GM19395 (cell line): ENCODE measurements at regions not wholly inside any gene's neighbourhood (a gene's known extent, or its start where the extent isn't known, plus 50 kb on each side); places are given as distances from the start of the nearest gene placed in this dataset.

Experiments
- ATAC-seq: cut with Tn5 transposase; IDR thresholded peaks from one replicate; pipeline ENCODE4 v1.9.1; 2021; ENCODE audit warnings: mild to moderate bottlenecking, moderate library complexity; ENCODE audit not compliant: unreplicated experiment

DNA sequence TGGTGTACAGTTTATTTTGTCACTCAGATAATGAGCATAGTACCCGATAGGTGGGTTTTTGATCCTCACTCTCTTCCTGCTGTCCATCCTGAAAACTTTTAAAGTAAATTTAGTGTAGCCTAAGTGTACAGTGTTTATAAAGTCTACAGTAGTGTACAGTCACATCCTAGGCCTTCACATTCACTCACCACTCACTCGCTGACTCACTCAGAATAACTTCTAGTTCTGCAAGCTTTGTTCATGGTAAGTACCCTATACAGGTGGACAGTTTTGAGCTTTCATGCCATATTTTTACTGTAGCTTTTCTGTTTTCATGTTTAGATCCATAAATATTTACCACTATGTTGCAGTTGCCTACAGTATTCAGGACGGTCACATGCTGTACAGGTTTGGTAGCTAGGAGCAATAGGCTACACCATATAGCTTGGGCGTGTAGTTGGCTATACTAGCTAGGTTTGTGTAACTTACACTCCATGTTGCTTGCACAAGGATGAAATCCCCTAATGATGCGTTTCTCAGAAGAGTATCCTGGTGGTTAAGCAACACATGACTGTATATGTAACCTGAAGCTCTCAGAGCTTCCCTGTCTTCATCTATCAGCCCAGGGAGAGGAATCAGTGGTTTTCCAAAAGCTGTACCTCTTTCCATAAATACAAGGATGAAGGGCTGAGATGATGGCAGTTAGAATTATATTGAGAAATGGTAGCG lies 87.6 kb upstream of the SLC25A26 start:
- no peak for ATAC-seq

DNA sequence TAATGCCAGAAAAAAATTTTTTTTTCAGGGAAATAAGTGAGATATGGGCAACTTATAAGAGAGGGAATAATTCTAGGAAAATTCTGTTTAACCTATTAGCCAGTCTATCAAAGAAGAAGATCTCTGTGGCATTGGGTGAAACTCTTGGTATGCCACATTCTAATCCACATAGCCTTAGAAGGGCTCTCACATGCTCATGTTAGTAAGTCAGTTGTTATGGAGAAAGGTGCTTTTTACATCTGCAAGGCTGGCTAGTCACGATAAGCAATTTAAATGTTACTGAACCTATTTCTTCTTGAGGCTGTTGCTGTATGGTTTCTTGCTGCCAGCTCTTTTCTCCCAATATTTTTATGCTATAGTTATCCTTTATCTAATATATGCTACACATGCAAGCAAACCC lies 89.9 kb upstream of the MAGI1 start:
- ATAC-seq: no peak

DNA sequence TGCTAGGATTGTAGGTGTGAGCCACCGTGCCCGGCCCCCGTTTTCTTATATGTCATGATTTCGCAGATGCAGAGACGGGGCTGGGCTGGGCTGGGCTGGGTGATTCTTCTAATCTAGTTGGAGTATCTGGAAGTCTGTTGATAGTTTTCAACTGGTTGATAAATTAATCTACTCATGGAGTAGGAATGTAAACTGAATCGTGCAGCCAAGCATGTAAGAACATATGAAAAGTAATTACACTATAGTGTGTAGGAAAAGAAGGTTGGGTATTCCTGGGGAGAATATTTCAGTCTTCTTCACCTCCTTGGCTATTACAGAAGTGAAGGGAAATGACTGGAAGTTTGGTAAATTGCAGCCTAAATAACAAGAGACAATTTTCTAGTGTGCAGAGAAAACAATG lies 82.6 kb upstream of the MAGI1 start:
- no peak for ATAC-seq

DNA sequence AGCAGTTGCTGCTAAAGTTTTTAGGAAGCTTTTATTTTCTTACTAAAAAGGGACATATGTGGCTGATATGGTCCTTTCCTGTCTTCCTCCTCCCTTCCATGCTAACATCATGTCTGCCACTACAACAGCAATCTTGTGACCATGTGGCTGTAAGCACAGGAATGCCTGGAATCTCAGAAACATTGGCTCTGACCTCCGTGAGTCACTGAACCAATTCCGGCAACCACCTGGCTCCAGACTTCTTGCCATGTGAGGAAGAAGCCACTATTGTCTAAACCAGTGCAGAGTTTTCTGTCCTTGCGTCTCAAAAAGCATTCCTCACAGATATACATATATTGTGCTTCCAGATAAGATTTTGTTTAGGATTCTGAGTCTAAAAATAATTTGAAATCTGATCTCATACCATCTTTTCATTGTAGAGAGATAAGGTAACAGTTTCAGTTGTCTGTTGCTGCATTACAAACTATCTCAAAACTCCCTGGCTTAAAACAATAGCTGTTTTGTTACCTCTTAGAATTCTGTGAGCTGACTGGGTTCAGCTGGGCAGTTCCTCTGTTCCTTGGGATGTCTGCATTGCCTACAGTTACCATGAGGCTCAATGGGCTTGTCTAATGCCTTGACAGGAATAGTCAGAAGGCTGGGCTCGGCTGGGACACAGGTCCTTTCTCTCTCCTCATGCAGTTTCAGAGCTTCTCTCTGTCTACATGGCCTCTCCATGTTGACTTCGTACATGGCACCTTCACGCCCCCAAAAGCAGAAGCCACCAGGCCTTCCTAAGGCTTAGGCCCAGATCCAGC lies 77.3 kb upstream of the MAGI1 start:
- ATAC-seq: no peak

DNA sequence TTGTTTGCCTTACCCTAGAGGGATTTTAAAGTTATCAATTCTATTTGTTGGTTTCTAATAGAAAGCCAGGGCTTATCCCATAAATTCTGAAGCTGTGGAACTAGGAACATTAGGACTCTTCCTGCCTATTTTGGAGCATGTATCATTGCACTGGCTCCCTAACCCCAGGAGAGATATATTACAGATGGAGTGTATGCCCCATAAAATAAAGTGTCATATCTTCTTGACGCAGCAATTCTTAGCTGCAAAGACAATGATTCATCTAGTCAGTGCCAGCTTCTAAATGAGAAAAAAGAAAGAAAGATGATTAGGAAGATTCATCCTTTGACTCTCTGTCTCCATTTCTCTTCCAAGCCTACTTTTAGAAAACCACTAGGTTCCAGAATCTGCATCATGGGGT lies 74.8 kb upstream of the MAGI1 start:
- ATAC-seq: no peak

DNA sequence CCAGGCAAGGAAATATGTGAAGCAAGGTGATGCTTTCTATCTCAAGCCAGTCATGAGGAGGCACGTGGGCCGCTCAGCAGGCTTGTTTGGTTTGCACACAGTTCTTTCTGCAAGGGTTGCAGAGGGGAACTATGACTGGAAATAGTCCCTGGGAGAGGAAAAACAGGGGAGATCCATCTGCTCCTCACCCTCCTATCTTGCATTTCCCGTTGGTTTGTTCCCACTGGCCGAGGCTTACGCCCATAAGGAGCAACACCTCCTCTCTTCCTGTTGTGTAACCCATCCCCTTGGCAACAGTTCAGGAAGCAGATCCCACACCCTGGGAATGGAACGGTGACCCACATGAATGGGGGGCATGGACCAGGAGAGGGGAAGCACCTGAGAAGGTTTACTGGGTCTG lies 72.1 kb upstream of the MAGI1 start:
- ATAC-seq: no peak

DNA sequence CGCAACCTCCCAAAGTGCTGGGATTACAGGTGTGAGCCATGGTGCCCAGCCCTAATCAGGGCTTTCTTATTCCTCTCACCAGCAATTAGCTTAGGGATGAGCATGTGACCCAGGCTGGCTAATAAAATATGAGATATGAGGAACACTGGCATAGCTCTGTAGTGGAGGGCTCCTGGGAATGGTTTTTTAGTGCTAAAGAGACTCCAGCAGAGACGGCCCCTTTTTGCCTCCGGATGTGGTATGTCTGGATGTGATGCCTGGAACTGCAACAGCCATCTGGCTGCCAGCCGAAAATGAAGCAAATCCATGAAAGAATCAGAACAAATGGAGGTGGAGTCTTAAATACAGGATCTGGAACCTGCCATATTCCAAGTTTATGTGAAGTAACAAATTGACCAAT lies 69.1 kb upstream of the MAGI1 start:
- no peak for ATAC-seq

DNA sequence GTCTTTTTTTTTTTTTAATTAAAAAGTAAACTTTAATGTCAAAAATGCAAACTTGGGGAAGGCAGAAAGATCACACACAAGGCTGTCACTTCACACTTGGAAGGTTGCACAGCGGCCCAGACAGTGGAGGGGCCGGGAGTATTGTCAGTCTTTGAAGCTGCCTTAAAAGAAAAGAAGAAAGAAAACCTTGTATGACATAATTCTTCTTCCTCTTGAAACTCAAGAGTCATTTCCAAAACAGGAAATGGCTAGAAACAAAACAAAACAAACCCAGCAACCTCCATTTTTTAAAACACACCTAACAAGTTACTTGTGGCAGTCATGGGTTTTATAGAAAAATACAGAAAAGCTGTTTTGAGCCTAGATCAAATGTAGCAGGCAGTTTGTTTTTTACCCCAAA lies 68.1 kb upstream of the MAGI1 start:
- ATAC-seq: no peak

DNA sequence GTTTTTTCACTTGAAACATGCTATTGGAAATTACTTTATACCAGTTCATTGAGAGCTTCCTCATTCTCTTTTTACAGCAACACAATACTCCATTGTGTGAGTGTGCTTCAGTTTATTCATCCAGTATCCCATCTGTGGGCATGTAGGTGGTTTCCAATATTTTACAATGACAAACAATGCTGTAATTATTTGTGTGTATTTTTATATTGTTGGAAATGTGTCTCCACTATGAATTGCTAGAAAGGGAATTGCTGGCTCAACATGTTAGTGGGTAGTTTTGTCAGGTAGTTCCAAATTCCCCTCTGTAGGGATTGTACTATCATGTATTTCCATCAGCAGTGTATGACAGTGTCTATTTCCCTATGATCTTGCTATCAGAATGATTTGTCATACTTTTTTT lies 65.8 kb upstream of the MAGI1 start:
- ATAC-seq: no peak

DNA sequence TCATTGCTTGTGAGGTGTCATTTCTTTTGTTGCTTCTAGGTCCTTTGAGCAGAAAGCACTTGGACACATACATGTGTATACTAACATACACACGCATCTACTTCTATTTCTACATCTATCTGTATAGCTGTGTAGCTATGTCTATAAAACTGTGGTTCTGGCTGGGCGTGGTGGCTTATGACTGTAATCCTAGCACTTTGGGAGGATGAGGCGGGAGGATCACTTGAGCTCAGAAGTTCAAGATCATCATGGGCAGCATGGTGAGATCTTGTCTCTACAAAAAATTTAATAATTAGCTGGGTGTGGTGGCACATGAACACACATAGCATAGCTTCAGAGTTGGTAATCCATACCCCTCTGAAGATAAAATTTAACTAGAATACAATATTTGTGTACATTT lies 65.0 kb upstream of the MAGI1 start:
- no peak for ATAC-seq

DNA sequence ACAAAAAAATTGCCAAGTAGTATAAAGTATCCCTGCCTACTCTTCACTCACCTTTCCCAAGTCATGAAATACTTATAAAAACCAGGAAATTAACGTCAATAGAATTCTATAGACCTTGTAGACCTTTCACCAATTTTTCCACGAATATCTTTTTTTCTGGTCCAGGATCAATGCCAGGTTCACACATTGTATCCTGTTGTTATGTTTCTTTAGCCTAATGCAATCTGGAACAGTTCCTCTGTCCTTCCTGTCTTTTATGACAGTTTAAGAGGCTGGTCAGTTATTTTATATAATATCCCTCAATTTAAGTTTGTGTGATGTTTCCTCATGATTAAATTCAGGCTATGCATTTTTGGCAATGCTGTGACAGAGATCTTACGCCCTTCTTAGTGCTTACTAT lies 63.2 kb upstream of the MAGI1 start:
- no peak for ATAC-seq

DNA sequence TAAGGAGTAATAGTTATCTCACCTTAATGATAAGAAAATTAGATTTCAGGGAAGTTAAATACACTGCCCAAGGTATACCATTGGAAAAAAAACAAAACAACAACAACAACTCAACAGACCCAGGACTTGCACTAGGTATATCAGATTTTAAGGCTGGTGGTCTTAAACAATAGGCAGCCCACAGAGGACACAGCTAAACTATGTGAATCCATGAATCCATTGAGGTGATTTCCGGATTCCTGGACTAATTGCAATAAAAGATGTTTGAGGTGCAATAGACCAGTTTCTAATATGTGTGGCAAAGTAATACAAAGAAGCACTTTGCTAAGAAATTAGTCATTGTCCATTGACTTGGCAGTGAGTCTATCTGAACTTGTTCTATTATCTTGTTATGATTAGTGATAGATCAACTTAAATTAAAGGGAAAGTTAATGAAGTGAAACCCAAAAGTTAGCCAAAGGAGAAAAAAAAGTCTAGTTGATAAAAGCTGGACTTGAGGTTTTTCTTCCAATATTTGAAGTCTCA lies 60.9 kb upstream of the MAGI1 start:
- ATAC-seq: no peak

DNA sequence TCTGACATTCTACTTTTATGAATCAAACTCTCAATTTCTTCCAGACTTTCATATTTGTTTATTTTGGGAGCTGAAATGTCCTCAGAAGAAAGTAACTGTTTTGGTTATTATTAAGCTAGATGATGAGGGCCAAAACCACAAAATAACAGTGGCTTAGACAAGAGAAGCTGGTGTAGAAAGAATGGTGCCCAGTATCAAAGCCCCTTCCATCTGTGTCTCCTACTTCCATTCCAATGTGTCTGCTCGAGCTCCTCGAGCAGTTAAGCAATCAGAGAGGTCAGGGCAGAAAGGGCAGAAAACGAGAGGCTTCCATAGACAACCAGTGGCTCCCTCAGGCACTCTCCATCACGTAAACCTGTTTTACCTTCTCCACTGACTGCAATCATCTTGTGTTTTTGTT lies 59.7 kb upstream of the MAGI1 start:
- no peak for ATAC-seq

DNA sequence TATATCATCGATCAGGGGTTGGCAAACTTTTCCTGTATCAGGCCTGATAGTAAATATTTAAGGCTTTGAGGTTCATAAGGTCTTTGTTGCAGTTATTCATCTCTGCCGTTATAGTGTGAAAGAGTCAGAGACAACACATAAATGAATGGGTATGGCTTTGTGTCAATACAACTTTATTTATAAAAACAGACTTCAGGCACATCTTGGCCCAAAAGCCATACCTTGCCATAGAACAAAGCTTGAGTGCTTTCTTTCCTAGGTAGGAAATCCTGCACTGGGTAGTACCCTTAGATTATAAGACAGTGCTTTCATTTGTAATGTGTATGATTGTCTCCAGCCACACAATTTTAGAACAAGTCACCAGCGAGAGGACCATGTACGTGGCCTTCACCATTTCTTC lies 58.9 kb upstream of the MAGI1 start:
- ATAC-seq: no peak

DNA sequence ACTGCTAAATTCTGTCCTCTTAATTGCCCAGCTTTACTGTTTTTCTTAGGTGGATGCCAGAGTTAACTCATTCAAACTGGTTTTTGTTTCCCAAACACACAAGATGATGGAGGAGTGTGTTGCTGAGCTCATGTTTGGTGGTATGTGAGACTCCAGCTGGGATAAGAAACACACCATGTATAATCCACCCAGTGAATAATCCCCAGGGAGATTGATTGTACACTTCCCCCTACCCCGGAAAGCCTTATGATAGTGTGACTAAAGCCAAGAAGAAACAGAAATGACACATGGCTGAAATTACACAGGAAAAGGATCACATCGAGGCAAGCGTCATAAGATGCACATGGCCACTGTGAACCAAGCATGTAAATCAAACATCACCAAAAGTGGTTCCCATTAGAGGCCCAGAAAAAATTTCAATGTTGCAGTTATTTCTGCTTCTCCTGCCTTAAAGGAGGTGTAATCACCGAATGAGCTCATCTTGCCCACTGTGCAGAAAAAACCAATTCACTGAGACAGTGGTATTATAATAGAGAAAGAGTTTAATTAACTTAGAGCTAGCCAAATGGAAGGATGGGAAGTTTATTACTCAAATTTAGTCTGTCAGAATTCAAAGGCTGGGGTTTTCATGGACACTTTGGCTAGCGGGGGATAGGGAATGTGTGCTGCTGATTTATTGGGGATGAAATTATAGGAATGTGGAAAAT lies 56.7 kb upstream of the MAGI1 start:
- ATAC-seq: no peak

DNA sequence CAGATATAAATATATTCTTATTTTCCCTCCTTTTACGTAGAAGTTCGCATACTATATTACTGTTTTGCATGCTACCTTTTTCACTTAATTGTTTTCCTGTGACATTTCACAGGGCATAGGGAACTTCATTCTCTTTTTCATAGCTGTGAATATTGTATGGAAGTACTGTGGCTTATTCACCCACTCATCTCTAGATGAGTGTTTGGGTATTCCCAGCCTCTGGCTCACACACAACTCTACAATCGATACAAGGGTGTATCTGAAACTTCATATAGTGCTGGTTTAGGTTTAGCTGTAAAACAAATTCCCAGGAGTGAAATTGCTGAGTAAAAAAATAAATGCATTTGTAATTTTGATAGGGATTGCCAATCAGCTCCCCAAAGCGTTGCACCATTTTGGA lies 55.3 kb upstream of the MAGI1 start:
- no peak for ATAC-seq

DNA sequence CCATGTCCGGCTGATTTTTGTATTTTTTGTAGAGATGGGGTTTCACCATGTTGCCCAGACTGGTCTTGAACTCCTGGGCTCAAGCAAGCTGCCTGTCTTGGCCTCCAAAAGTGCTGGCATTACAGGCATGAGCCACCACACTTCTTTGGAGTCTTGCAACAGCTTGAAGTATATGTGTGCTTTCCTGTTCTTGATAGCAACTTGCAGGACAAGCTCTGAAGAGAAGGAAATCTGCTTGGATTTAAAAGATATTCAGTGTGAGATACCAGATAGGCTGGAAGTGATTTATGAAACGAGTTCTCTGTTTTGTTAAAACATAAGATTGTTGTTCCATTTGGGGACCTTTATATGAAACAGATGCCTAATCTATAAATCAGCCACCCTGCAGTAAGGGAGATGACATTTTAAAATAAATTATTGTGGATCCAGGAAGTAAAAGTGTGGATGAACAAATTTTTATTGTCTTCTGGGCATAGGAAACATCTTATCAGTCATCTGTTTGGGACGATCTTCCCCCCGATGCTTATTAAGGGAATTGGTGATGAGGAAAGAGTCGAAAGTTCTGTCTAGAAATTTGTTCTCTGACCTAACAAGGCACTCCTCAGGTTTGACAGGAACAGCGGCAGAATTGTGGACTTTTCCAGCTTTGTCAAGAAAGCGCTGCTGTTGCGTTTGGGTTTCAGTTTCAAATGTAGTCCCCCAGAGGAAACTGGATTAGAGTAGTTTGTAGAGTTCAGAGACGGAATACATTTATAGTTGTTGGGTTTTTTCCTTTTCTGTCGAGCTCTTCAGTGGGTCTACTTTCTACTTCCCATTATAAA lies 53.7 kb upstream of the MAGI1 start:
- no peak for ATAC-seq
